ENCODE measurements at regions not wholly inside any gene's neighbourhood (a gene's known extent, or its start where the extent isn't known, plus 50 kb on each side); places are given as distances from the start of the nearest gene placed in this dataset.

DNA sequence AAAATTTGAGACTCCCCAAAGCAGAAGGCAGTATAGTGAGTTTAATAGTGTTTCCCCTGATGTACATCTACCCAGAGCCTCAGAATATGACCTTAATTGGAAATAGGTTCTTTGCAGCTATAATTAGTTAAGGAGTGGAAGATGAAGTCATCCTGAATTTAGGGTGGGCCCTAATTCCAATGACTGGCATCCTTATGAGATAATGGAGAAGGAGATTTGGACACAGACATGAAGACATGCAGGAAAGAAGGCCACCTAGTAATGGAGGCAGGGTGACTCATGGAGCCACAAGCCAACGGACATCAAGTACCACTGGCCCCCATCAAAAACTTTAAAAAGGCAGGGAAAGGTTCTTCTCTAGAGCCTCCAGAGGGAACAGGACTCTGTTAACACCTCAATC is 308.9 kb downstream of the TXNL1 start:
- ATAC-seq: no peak
- BruUV-seq (replicated peaks): no TSS peak
- SMC1A ChIA-PET (ENCODE audit: uncharacterized antibody, unreplicated experiment): no interaction called here
- TF ChIP-seq, protein P1, sequence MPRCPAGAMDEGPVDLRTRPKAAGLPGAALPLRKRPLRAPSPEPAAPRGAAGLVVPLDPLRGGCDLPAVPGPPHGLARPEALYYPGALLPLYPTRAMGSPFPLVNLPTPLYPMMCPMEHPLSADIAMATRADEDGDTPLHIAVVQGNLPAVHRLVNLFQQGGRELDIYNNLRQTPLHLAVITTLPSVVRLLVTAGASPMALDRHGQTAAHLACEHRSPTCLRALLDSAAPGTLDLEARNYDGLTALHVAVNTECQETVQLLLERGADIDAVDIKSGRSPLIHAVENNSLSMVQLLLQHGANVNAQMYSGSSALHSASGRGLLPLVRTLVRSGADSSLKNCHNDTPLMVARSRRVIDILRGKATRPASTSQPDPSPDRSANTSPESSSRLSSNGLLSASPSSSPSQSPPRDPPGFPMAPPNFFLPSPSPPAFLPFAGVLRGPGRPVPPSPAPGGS (IDR thresholded peaks at IDR 0.05; ENCODE audit: borderline replicate concordance, insufficient read depth, low read depth, low read length, poor library complexity, severe bottlenecking): no peak
- TF ChIP-seq POU2F2 (IDR thresholded peaks at IDR 0.05; ENCODE audit: borderline replicate concordance, low read depth, low read length) (no peak), ATF7 (IDR thresholded peaks at IDR 0.05; ENCODE audit: low read depth) (no peak), CHD2 (IDR thresholded peaks at IDR 0.05; ENCODE audit: borderline replicate concordance, low read depth, low read length) (no peak), GATAD2B (conservative IDR thresholded peaks at IDR 0.05; ENCODE audit: low read depth) (no peak), IKZF2 (IDR thresholded peaks at IDR 0.05) (no peak), SMARCA5 (IDR thresholded peaks at IDR 0.05) (no peak), YY1 (IDR thresholded peaks at IDR 0.05; ENCODE audit: low read depth, low read length) (no peak), EZH2 (IDR thresholded peaks at IDR 0.05; ENCODE audit: borderline replicate concordance, control insufficient read depth, low read depth, low read length) (no peak)
- TF ChIP-seq, protein P2, sequence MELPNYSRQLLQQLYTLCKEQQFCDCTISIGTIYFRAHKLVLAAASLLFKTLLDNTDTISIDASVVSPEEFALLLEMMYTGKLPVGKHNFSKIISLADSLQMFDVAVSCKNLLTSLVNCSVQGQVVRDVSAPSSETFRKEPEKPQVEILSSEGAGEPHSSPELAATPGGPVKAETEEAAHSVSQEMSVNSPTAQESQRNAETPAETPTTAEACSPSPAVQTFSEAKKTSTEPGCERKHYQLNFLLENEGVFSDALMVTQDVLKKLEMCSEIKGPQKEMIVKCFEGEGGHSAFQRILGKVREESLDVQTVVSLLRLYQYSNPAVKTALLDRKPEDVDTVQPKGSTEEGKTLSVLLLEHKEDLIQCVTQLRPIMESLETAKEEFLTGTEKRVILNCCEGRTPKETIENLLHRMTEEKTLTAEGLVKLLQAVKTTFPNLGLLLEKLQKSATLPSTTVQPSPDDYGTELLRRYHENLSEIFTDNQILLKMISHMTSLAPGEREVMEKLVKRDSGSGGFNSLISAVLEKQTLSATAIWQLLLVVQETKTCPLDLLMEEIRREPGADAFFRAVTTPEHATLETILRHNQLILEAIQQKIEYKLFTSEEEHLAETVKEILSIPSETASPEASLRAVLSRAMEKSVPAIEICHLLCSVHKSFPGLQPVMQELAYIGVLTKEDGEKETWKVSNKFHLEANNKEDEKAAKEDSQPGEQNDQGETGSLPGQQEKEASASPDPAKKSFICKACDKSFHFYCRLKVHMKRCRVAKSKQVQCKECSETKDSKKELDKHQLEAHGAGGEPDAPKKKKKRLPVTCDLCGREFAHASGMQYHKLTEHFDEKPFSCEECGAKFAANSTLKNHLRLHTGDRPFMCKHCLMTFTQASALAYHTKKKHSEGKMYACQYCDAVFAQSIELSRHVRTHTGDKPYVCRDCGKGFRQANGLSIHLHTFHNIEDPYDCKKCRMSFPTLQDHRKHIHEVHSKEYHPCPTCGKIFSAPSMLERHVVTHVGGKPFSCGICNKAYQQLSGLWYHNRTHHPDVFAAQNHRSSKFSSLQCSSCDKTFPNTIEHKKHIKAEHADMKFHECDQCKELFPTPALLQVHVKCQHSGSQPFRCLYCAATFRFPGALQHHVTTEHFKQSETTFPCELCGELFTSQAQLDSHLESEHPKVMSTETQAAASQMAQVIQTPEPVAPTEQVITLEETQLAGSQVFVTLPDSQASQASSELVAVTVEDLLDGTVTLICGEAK (IDR thresholded peaks at IDR 0.05; ENCODE audit: borderline replicate concordance): no peak
- TF ChIP-seq, protein P3, sequence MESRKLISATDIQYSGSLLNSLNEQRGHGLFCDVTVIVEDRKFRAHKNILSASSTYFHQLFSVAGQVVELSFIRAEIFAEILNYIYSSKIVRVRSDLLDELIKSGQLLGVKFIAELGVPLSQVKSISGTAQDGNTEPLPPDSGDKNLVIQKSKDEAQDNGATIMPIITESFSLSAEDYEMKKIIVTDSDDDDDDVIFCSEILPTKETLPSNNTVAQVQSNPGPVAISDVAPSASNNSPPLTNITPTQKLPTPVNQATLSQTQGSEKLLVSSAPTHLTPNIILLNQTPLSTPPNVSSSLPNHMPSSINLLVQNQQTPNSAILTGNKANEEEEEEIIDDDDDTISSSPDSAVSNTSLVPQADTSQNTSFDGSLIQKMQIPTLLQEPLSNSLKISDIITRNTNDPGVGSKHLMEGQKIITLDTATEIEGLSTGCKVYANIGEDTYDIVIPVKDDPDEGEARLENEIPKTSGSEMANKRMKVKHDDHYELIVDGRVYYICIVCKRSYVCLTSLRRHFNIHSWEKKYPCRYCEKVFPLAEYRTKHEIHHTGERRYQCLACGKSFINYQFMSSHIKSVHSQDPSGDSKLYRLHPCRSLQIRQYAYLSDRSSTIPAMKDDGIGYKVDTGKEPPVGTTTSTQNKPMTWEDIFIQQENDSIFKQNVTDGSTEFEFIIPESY (IDR thresholded peaks at IDR 0.05): no peak
- TF ChIP-seq, protein P4, sequence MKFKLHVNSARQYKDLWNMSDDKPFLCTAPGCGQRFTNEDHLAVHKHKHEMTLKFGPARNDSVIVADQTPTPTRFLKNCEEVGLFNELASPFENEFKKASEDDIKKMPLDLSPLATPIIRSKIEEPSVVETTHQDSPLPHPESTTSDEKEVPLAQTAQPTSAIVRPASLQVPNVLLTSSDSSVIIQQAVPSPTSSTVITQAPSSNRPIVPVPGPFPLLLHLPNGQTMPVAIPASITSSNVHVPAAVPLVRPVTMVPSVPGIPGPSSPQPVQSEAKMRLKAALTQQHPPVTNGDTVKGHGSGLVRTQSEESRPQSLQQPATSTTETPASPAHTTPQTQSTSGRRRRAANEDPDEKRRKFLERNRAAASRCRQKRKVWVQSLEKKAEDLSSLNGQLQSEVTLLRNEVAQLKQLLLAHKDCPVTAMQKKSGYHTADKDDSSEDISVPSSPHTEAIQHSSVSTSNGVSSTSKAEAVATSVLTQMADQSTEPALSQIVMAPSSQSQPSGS (IDR thresholded peaks at IDR 0.05; ENCODE audit: low read length): no peak

More for the DNA sequence above, 308.9 kb downstream of the TXNL1 start:
- no peaks in the 10 kb centered on the region for H3K9me3 ChIP-seq (replicated peaks; ENCODE audit: control insufficient read depth, insufficient read depth, low read length)
- no peaks in the 10 kb centered on the region for H3K27me3 ChIP-seq (replicated peaks in 1 of 2; ENCODE audit: control insufficient read depth in 2 of 2, insufficient read depth in 2 of 2, low read length in 1 of 2)
- in situ Hi-C loops (cut with MboI) (no loop called here), intact Hi-C loops (cut with micrococcal nuclease; ENCODE audit: unreplicated experiment) (no loop called here)
- no peaks in the 10 kb centered on the region for H3K79me2 ChIP-seq (ENCODE audit: control insufficient read depth, insufficient read depth, low read length)
- POLR2A ChIA-PET: no interaction called here
- H3K9ac ChIP-seq (ENCODE audit: control insufficient read depth, insufficient read depth, low read length): no peak overlapping the region
- H3K36me3 ChIP-seq (ENCODE audit: control insufficient read depth in 2 of 2, insufficient read depth in 2 of 2, low read length in 1 of 2): no peaks in the 10 kb centered on the region
- no peak overlapping the region for H3K4me2 ChIP-seq (ENCODE audit: control insufficient read depth, insufficient read depth)
- no peak overlapping the region for H3K4me3 ChIP-seq
- no peak overlapping the region for H3K27ac ChIP-seq (ENCODE audit: control insufficient read depth, insufficient read depth)
- 0% methylated on average over 1 of the region's 1 CpG for WGBS (ENCODE audit: insufficient coverage, insufficient replicate concordance, low lambda C conversion rate, missing lambda C conversion rate)
- H3K4me1 ChIP-seq (ENCODE audit: control insufficient read depth, insufficient read depth, low read length): no peaks in the 10 kb centered on the region
- no peak for DNase-seq (ENCODE audit: low read depth, low spot score)
- FAIRE-seq: no peak
- RAD21 ChIA-PET (ENCODE audit: unreplicated experiment): no interaction called here
- CTCF ChIA-PET: no interaction called here
- no peaks in the 10 kb centered on the region for H4K20me1 ChIP-seq (ENCODE audit: control insufficient read depth, insufficient read depth)
- no peak overlapping the region for H2AFZ ChIP-seq (ENCODE audit: control insufficient read depth, low read depth, low read length)
